T-helper 17 cell (primary cell): ENCODE measurements at regions not wholly inside any gene's neighbourhood (a gene's known extent, or its start where the extent isn't known, plus 50 kb on each side); places are given as distances from the start of the nearest gene placed in this dataset.
"Not testable (repeated sequence)": the region's sequence is repeated elsewhere in the genome, so short reads cannot be mapped to it uniquely, and the experiment has no call there.

Source experiments
- ATAC-seq: fragments of 150-1000 bp; cut with Tn5 transposase; 2 replicates; pipeline ENCODE4 v1.10.0; 2021; ENCODE audit warnings: mild to moderate bottlenecking, moderate library complexity
- DNase-seq, 3 donors: peaks; one replicate each; pipeline versions ENCODE4 v3.0.0 to v3.0.0-alpha.2; 2020 to 2021
- H3K9me3 ChIP-seq: one replicate; pipeline ENCODE4 v1.7.0; 2013; ENCODE audit warnings: low read length, mild to moderate bottlenecking; ENCODE audit not compliant: control insufficient read depth, poor library complexity, severe bottlenecking
- H3K27ac Mint-ChIP-seq: one replicate; pipeline ENCODE4 v1.8.0; 2022; ENCODE audit warnings: mild to moderate bottlenecking, moderate library complexity, mixed read lengths
- H3K27me3 Mint-ChIP-seq: one replicate; pipeline ENCODE4 v1.8.0; 2022; ENCODE audit warnings: mixed read lengths
- H3K36me3 Mint-ChIP-seq: one replicate; pipeline ENCODE4 v1.8.0; 2022; ENCODE audit warnings: low read depth, mixed read lengths
- H3K4me1 Mint-ChIP-seq: one replicate; pipeline ENCODE4 v1.8.0; 2022; ENCODE audit warnings: mild to moderate bottlenecking, mixed read lengths
- H3K4me3 Mint-ChIP-seq: one replicate; pipeline ENCODE4 v1.8.0; 2022; ENCODE audit warnings: mild to moderate bottlenecking, moderate library complexity, mixed read lengths

GRCh38 chr4:176611951-176612350 is 180.8 kb downstream of the VEGFC start:
- DNase-seq = no peak
- H3K4me1 Mint-ChIP-seq = no peaks in the 10 kb centered on the region
- H3K36me3 Mint-ChIP-seq = no peaks in the 10 kb centered on the region
- H3K27me3 Mint-ChIP-seq = no peaks in the 10 kb centered on the region
- no peak for ATAC-seq
- no peak overlapping the region for H3K4me3 Mint-ChIP-seq
- H3K9me3 ChIP-seq = no peaks in the 10 kb centered on the region
- no peak overlapping the region for H3K27ac Mint-ChIP-seq

- Mint-ChIP-seq H3K36me3 (no peaks in the 10 kb centered on the region), H3K27ac (no peak overlapping the region), H3K27me3 (no peaks in the 10 kb centered on the region), H3K4me1 (no peaks in the 10 kb centered on the region), H3K4me3 (no peak overlapping the region)
- no peak for ATAC-seq
- no peaks in the 10 kb centered on the region for H3K9me3 ChIP-seq
- no peak for DNase-seq
Measured at GRCh38 chr4:176614793-176615192, 177.9 kb downstream of the VEGFC start.

GRCh38 chr4:176616151-176616550 is 176.6 kb downstream of the VEGFC start:
- no peaks in the 10 kb centered on the region for H3K4me1 Mint-ChIP-seq
- no peaks in the 10 kb centered on the region for H3K36me3 Mint-ChIP-seq
- ATAC-seq (no peak), DNase-seq (no peak)
- no peaks in the 10 kb centered on the region for H3K27me3 Mint-ChIP-seq
- no peak overlapping the region for H3K27ac Mint-ChIP-seq
- H3K4me3 Mint-ChIP-seq = no peak overlapping the region
- H3K9me3 ChIP-seq = no peaks in the 10 kb centered on the region

GRCh38 chr4:176618138-176618537 is 174.6 kb downstream of the VEGFC start:
- no peaks in the 10 kb centered on the region for H3K9me3 ChIP-seq
- H3K4me1 Mint-ChIP-seq = no peaks in the 10 kb centered on the region
- no peaks in the 10 kb centered on the region for H3K27me3 Mint-ChIP-seq
- DNase-seq (no peak), ATAC-seq (no peak)
- H3K36me3 Mint-ChIP-seq = no peaks in the 10 kb centered on the region
- no peak overlapping the region for H3K27ac Mint-ChIP-seq
- no peak overlapping the region for H3K4me3 Mint-ChIP-seq

GRCh38 chr4:176619430-176619829 is 173.3 kb downstream of the VEGFC start:
- H3K4me1 Mint-ChIP-seq = no peaks in the 10 kb centered on the region
- H3K4me3 Mint-ChIP-seq = no peak overlapping the region
- H3K27me3 Mint-ChIP-seq = no peaks in the 10 kb centered on the region
- no peak for DNase-seq
- H3K9me3 ChIP-seq = no peaks in the 10 kb centered on the region
- H3K27ac Mint-ChIP-seq = no peak overlapping the region
- H3K36me3 Mint-ChIP-seq = no peaks in the 10 kb centered on the region
- ATAC-seq = no peak

GRCh38 chr4:176622251-176622948 is 170.3 kb downstream of the VEGFC start:
- Mint-ChIP-seq H3K27me3 (no peaks in the 10 kb centered on the region), H3K36me3 (no peaks in the 10 kb centered on the region), H3K4me1 (no peaks in the 10 kb centered on the region), H3K4me3 (no peak overlapping the region), H3K27ac (no peak overlapping the region)
- H3K9me3 ChIP-seq = no peaks in the 10 kb centered on the region
- ATAC-seq (no peak), DNase-seq (no peak)

GRCh38 chr4:176624983-176625610 is 167.6 kb downstream of the VEGFC start:
- not testable (repeated sequence) for H3K27ac Mint-ChIP-seq, H3K27me3 Mint-ChIP-seq, DNase-seq, H3K9me3 ChIP-seq, ATAC-seq, H3K4me1 Mint-ChIP-seq, H3K36me3 Mint-ChIP-seq, H3K4me3 Mint-ChIP-seq

GRCh38 chr4:176627916-176628315 is 164.8 kb downstream of the VEGFC start:
- Mint-ChIP-seq H3K27me3 (no peaks in the 10 kb centered on the region), H3K4me3 (no peak overlapping the region), H3K27ac (no peak overlapping the region), H3K4me1 (no peaks in the 10 kb centered on the region), H3K36me3 (no peaks in the 10 kb centered on the region)
- no peaks in the 10 kb centered on the region for H3K9me3 ChIP-seq
- no peak for ATAC-seq
- DNase-seq = no peak

GRCh38 chr4:176631611-176632010 is 161.1 kb downstream of the VEGFC start:
- DNase-seq (no peak), ATAC-seq (no peak)
- Mint-ChIP-seq H3K4me1 (no peaks in the 10 kb centered on the region), H3K36me3 (no peaks in the 10 kb centered on the region), H3K27ac (no peak overlapping the region), H3K4me3 (no peak overlapping the region), H3K27me3 (no peaks in the 10 kb centered on the region)
- no peaks in the 10 kb centered on the region for H3K9me3 ChIP-seq
